Coronary artery (tissue), 2 donors: ENCODE measurements at regions not wholly inside any gene's neighbourhood (a gene's known extent, or its start where the extent isn't known, plus 50 kb on each side); places are given as distances from the start of the nearest gene placed in this dataset.

Experiments
- DNase-seq: peaks from one replicate; pipeline ENCODE4 v3.0.0-alpha.2; 2017; ENCODE audit warnings: low spot score
- H3K27ac ChIP-seq, 2 donors: fragments of 200-600 bp; sonication (generic); one replicate each; pipeline ENCODE4 v1.5.1; 2016 to 2019
- H3K4me3 ChIP-seq: fragments of 200-600 bp; sonication (generic); 2 replicates; pipeline ENCODE4 v1.5.1; 2016; ENCODE audit warnings: mild to moderate bottlenecking, moderate library complexity
- CTCF ChIP-seq: fragments of 200-600 bp; sonication (generic); IDR thresholded peaks from one replicate; pipeline ENCODE4 v1.5.1; 2019; ENCODE audit warnings: antibody characterized with exemption

- Histone ChIP-seq H3K27ac (no peak overlapping the region), H3K4me3 (no peak overlapping the region)
- DNase-seq: peak; percentile 76
- TF ChIP-seq CTCF: peak; percentile 52
Measured at GRCh38 chr2:71801969-71802368, 345.7 kb downstream of the CYP26B1 start.

GRCh38 chr2:71801556-71801955 is 346.1 kb downstream of the CYP26B1 start:
- TF ChIP-seq CTCF: no peak
- no peak for DNase-seq
- Histone ChIP-seq H3K27ac (no peak overlapping the region), H3K4me3 (no peak overlapping the region)

GRCh38 chr2:71800851-71801250 is 346.8 kb downstream of the CYP26B1 start:
- DNase-seq: no peak
- H3K27ac ChIP-seq: no peak overlapping the region
- H3K4me3 ChIP-seq: no peak overlapping the region
- no peak for TF ChIP-seq CTCF

- DNase-seq: peak; percentile 54
- Histone ChIP-seq H3K27ac (no peak overlapping the region), H3K4me3 (no peak overlapping the region)
- no peak for TF ChIP-seq CTCF
Measured at GRCh38 chr2:71800106-71800809, 346.9 kb downstream of the DYSF start.

GRCh38 chr2:71799013-71799575 is 345.7 kb downstream of the DYSF start:
- no peak overlapping the region for H3K4me3 ChIP-seq
- DNase-seq: peak; percentile 56
- H3K27ac ChIP-seq: no peak overlapping the region
- TF ChIP-seq CTCF: no peak

GRCh38 chr2:71798266-71799012 is 345.1 kb downstream of the DYSF start:
- Histone ChIP-seq H3K4me3 (no peak overlapping the region), H3K27ac (no peak overlapping the region)
- peak; percentile 70 for DNase-seq
- peak; percentile 67 for TF ChIP-seq CTCF
